ENCODE measurements at regions not wholly inside any gene's neighbourhood (a gene's known extent, or its start where the extent isn't known, plus 50 kb on each side); places are given as distances from the start of the nearest gene placed in this dataset.

DNA sequence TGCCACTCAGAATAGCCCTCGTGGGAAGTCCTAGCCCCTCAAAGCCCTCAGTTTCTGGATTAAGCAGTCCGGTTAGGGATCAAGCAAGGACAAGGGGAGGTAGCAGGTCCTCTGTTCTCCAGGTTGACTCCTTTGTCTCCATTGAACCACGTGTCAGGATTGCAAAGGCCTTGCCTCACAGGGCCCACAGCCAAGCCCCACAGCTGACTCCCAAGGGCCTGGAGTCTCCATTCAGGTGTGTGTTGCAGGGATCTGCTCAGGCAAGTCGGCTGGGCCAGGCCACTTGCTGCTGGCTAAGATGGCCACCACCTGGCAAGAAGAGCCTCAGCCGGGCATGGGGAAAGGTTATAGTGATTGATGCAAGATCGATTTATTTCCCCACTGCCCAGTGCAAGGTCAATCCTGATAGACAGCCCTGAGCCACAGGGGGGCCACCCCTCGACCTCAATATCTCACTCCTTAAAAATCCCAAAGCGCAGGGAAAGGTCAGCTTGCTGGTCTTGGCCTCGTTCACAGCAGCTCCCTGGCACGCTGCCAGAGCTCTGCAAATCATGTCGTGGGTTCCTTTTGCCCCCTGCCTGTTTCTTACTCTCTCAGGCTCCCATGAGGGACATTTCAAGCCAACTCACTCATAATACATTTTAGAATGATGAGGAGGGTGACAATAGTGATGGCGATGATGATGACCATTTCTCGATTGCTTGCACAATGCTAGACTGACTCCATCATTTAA lies 75.9 kb downstream of the EDN3 start:
- DNase-seq (ENCODE audit: low read depth in 2 of 2), result no peak

DNA sequence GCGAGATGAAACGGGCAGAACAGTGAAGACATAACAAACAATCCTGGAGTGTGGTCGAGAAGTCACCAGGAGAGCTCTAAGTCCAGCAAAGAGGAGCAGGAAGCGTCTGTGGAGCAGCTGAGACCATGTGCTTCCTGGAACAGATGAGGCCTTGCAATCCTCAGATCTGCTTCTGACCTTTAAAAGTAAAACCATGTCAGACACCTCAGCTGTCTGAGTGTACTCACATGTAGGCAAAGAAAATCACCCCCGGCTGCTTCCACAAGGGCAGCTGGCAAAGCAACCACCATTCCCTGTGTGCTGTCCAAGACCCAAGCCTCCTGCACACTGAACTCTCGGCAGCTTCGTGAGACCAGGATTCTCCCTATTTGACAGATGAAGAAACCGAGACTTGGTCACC lies 76.6 kb downstream of the EDN3 start:
- DNase-seq (ENCODE audit: low read depth in 2 of 2), result no peak

DNA sequence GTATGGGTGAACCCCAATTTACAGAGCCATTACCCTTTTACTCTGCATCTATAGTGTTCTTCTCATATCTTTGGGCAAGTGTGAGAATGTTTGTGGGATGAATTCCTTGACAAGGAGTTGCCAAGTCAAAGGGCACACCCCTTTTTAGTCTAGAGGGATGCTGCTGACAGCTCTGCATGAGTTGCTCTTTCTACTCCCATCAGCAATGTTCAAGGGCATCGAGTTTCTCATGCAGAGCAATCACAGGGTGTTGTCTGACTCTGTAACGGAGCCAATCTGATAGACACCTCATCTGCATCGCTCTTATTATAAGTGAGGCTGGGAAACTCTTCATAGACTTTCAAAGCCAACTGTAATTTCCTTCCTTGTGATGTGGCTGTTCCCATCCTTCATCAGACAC lies 77.4 kb downstream of the EDN3 start:
- DNase-seq (ENCODE audit: low read depth in 2 of 2), result no peak

DNA sequence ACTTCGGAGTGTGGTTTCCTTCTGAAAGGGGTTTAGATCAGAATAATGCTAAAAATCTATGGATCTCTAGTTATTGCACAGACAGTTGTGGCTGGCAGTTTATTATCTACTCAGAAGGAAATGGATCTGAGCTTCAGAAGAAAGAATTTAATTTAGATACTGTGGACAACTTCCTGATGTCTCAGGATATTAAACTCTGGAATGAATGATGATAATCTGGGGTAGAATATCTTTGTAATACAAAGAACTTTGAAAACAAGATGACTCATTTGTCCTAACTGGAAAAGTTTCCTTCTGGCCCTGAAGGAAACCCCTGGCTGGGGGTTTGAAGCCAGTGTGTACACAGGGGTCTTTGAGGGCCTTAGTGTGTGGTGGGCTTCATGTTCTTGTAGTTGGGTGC lies 78.0 kb downstream of the EDN3 start:
- no peak for DNase-seq (ENCODE audit: low read depth in 2 of 2)

DNA sequence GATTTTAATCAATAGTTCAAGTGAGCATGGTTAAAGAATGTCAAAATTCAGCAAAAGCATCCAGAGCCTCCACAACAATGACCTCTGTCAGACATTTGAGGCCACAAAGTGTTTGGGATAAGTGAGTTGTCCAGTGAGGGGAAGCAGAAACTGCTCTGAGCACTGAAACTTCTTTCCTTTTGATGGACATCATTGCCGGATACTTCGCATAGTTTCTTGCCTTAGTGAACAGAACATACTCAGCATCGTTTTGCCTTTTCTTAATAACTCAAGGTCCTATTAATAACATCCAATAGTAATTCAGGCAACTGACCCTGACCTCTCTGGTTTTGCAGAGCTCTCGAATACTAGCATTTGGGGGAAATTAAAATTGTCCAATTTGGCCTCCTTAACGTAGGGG lies 78.6 kb downstream of the EDN3 start:
- no peak for DNase-seq (ENCODE audit: low read depth in 2 of 2)

DNA sequence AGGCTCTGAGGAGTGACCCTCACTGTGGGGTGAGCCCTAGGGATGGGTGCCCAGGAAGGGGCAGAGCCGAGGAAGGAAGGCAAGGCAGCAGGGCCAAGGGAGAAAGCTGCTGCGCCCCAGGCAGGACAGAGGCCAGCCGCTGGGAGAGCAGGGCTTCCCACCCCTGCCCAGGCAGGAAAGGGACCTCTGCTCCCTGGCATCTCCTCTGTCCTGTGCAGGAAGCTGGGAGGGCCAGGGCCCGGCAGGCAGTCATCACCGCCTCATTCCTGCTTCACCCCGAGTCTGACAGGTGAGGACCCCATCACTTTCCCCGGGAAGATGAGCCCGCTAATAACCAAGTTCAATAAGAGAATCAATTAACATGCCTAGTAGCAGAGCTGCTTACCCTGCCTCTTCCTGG lies 81.3 kb downstream of the EDN3 start:
- DNase-seq (ENCODE audit: low read depth in 2 of 2), result no peak

DNA sequence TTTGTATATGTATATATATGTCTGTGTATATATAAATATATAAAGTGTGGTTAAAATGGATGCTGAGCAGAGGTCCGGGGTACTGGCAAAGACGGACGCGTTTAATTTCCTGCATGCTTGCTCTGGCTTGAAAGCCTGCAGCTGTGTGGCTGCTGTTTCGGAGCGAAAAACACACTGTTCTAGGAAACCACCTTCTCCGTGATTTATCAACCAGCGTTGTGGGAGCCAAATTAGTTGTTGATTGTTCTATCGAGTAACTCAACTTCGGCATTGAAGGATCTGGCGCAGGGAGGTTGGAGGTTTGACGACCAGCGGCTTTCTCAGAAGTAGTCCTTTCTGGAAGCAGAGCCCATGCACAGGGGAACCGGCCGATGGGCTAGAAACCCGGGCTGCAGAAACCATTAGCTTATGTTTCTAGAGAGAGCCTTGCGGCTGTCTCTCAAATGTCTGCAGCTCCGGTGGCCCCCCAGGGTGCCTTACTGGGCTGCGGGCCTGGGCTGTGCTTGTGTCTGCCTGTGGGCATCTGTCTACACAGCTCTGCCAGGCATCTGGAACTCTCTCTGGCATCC lies 81.8 kb downstream of the EDN3 start:
- no peak for DNase-seq (ENCODE audit: low read depth in 2 of 2)

DNA sequence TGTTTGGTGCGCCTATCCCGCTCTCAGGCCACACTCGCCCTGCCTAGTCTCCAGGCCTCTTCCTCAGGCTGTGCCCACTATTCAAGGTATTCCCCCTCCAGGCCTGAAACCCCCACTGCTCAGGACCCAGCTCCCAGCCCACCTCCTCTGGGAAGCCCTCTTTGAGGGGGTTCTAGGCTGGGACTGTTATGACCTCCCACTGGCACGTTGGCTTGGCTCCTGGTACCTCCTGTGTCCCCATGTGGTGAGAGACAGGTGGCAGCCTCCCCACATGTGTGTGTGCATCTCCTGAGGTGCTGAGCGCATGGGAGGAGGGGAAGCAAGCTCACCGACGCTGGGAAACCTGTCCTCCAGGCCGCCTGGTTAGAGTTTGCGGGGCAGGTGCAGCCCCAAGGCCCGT lies 82.5 kb downstream of the EDN3 start:
- no peak for DNase-seq (ENCODE audit: low read depth in 2 of 2)

DNA sequence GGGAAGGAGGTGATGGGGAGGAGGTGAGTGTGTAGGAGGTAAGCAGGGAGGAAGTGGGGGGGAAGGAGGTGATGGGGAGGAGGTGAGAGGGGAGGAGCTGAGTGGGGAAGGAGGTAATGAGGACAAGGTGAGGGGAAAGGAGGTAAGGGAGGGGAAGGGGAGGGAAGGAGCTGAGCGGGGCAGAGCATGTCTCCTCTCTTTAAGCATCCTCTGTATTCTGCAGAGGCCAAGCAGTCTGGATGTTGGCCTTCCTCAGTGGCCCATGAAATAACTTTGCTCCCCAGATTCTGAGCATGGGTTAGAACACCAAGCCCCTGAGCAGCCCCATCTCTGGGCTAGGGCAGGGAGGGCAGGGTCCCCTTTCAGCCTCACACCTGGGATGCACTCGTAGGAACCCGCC lies 84.6 kb downstream of the EDN3 start:
- no peak for DNase-seq (ENCODE audit: low read depth in 2 of 2)

DNA sequence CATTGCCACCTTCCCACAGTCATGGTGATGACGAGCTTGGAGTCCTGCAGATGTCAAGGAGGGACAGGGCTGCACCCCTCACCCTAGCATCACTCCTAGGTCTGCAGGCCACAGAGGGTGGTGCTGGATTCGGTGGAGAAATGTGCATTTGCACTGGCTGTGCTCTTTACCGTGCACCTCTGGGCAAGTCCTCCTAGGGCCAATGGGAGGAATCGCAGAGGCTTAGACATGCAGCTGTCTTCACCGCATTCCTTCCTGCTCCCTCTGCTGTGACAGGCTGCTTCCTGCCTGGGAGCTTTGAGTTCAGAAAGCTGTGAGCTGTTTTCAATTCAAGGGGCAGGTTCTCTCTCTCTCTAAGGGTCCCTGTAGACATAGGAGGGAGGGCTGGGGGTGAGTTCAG lies 85.1 kb downstream of the EDN3 start:
- DNase-seq (ENCODE audit: low read depth in 2 of 2), result no peak

DNA sequence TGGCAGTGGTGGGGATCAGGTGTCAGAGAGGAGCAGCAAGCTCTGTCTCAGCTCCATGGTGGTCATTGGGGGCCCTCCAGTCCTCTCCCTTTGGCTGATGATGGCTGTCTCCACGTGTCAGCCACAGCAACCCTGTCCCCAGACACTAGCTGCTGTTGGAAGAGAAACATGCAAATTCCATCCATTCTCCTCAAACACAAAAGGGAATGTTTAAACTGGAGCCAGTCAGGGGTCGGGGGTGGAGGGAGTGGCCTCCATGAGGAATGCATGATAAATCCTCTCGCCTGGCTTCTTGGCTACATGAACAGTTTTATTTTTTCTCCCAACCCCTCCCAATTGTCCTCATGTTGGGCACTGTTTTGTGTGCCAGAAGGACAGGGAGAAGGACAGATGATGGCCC lies 86.4 kb downstream of the EDN3 start:
- no peak for DNase-seq (ENCODE audit: low read depth in 2 of 2)

DNA sequence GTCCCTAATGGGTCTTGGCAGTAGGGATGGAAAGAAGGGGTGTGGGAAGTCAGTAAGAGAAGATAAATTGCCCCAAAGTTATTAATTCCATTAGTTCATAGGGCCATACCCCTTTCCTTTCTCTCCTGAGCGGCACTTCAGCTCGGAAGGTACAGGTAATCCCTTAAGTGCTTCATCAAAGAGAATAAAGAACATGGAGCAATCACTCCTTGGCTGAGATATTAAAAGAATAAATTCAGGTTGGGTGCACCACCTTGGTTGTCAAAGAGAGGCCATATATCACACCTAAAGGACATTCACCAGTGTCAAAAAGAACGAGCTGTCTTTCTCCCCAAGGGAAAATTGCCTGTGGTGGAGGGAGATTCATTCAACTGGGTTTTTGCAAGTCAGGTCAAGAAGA lies 87.5 kb downstream of the EDN3 start:
- no peak for DNase-seq (ENCODE audit: low read depth in 2 of 2)

DNA sequence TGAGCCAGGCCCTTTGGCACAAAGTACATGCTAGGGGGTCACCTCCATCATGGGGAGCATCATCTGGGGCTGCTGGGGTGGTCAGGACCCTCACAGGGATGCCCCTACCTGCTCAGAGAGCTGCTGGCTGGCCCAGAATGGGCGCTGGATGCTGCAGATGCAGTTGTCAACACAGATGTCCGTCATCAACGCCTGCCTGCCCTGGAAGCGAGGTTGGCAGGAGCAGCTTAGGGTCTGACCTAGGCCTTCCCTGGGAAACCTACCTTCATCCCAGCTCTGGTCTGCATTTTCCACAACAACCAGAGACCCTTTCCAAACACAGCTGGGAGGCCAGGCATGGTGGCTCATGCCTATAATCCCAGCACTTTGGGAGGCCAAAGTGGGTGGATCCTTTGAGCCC lies 88.0 kb downstream of the EDN3 start:
- DNase-seq (ENCODE audit: low read depth in 2 of 2), result no peak

DNA sequence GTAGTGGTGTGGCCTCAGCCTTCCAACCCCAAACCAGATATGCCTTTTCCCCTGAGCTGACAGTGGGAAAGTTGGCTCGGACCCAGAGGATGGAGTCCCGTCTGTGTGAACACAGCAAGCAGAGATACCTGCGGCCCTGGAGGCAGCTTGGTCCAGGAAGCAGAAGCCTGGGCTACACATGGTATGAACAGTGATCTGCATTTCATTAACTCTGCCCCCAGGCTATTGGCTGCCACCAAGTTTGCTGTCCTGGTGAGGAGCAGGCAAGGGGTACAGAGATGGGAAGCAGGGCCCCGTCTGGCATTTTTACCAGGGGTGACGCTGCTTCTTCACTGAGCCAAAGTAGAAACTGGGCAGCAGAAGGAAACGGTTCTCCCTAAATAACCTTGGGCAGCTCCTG lies 90.0 kb downstream of the EDN3 start:
- DNase-seq (ENCODE audit: low read depth in 2 of 2), result no peak

DNA sequence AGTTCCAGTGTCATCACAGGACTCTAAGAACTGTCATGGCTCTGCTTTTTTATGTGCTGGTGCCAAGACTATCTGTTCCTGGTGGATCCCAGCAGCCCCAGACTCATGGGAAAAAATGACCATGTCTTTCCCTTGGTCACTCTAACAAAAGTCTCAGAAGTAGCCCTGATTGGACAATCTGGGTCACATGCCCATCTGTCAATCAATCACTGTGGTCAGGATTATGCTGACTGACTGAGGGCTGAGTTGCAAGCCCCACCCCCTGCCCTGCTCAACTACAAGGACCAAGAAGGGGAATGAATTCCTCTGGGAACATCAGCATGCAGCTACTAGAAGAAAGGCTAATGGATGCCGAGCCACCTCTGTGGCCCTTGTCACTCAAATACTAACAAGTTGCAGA lies 91.6 kb downstream of the EDN3 start:
- no peak for DNase-seq (ENCODE audit: low read depth in 2 of 2)

DNA sequence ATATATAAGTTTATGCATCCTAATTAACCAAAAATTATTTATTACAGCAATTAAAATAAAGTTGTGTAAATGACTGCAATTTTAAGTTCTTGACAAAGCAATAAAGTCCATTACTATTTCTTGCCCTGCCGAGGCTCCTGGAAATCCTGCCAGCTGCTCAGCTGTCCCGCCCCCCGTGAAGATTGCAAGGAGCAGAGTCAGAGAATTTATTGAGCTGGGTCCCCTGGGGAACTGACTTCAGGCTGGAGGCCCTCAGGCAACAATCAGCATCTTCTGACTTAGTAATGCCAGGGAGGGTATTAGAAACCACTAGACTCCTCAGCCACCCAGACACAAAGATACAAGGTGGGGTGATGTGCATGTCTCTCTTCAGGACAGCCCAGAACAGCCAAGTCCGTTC lies 92.3 kb downstream of the EDN3 start:
- no peak for DNase-seq (ENCODE audit: low read depth in 2 of 2)

DNA sequence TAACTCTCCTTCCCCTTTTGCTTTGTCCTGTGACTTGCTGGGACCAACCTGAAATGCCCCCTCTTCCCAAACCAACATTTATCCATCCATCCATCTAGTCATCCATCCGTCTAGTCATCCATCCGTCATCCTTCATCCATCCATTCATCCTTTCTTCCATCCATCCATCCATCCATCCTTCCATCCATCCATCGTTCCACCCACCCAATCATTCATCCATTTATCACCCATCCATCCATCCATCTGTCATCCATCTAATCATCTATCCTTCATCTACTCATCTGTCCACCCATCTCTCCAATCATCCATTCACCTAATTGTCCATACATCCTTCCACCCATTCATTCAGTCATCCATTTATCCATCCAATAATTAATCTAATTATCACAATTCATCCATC lies 92.7 kb downstream of the EDN3 start:
- DNase-seq (ENCODE audit: low read depth in 2 of 2), result no peak

DNA sequence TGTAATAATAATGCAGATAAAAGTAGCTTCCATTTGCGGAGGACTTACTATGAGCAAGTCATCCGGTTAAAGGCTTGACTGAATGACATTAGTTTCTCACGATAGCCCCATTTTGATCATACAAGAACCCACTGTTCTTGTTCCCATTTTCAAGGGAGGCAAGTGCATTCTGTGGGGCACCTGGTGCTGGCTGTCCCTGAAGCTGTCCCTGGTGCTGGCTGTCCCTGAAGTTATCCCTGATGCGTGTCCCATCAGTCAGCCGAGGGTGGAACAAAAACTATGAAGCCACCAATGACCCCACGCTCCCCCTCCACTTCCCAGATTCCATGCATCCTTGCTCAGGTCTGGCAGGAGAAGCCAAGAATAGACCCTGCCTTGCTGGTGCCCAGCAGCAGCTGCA lies 95.3 kb downstream of the EDN3 start:
- DNase-seq (ENCODE audit: low read depth in 2 of 2), result no peak

DNA sequence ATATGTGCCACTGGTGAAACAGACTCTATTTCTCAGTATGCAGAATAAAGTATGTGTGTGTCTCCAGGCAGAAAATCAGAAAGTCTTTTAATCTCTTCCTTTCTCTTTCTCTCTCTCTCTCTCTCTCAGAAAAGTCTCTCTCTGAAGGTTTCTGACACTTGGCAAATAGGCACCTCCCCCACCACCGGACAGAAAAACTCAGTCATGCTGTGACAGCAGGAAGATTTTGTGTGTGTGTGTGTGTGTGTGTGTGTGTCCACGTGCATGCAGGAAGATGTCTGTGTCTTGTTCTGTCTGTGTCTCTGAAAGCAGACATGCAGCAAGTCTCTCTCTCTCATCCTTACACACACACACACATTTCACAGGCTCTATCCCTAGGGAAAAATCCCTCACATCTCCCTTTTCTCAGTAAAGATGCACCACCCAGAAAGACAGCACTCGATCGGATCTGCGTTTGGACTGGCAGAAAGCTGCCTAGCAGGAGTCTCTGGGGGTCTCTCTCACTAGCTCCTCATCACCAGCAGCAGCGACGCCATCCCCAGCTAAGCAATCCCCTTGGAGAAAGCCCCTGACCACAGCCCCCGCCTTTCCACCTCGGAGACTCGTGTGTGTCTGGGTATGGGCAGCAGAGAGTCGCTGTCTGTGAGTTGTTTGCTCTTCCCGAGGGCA lies 98.3 kb downstream of the EDN3 start:
- no peak for DNase-seq (ENCODE audit: low read depth in 2 of 2)

DNA sequence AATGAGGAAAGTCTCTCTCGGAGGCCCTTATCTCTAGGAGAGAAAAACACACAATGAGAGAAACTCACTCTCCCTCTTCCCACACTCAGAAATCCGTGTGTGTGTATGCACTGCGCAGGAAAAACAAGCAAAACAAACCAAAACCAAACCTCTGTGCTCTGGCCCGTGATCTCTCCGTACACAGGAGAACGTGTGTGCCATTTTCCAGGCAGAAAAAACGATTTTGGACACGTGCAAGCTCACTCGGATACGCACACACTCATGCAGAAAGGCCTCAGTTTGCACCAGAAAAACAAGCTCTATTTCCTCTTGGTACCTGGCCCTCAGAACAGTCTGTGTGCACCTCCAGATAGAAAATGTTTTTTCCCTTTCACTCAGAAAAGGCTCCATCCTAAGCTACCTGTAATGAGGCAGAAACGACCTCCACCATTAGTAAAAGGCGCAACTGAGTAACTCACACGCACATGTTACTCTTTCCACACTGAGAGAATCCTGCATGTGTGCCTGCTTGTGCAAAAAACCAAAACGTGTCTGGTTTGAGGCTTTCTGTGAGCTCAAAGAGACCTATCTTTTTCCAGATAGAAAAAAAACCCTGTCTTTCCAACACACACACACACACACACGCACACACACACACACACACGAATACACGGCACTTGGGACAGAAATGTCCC lies 99.2 kb downstream of the EDN3 start:
- DNase-seq (ENCODE audit: low read depth in 2 of 2), result no peak

DNA sequence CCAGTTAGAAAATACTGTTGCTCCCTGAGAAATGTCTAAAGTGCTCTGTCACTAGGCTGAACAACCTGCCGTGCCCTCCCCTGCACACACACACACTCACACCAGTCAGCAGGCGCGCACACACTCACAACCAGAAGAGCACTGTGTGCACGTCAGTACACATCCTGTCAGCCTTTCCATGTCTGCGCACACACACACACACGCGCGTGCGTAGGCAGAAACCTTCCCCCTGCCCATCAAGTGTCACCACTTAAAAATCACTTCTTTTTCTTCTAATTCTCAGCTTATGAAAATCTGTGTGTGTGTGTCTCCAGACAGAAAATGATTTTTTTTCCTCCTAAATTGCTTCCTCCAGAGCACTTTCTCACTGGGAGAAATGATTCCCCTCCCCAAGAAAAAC lies 100.3 kb downstream of the EDN3 start:
- DNase-seq (ENCODE audit: low read depth in 2 of 2), result no peak

DNA sequence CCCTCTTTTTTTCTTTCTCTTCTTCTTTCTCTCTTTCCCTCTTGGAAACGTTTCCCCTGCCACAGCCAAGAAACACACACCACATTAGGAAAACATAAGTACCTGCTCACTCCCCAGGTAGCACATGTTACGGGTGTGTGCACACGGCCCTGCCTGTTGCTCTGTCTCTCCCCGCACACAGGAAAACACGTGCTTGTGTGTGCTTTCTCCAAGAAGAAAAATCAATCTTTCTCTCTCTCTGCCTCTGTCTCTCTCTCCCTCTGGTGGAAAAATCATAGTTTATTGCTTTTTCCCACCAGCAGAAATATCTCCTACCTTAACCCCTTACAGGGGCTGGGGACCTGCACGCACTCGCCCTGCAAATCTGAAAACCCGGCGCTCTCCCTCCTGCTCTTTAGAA lies 102.3 kb downstream of the EDN3 start:
- no peak for DNase-seq (ENCODE audit: low read depth in 2 of 2)

Measured in fibroblast of skin of left biceps (primary cell).